GM12873 (cell line): ENCODE measurements at regions not wholly inside any gene's neighbourhood (a gene's known extent, or its start where the extent isn't known, plus 50 kb on each side); places are given as distances from the start of the nearest gene placed in this dataset.

Experiments used
- TF ChIP-seq, protein P1 (sequence below): IDR thresholded peaks from 2 replicates; pipeline ENCODE4 v1.5.1; 2012; ENCODE audit warnings: low read depth, mild to moderate bottlenecking, moderate library complexity, low read length, control low read depth; ENCODE audit not compliant: insufficient read depth; ENCODE audit errors: missing control alignments

DNA sequence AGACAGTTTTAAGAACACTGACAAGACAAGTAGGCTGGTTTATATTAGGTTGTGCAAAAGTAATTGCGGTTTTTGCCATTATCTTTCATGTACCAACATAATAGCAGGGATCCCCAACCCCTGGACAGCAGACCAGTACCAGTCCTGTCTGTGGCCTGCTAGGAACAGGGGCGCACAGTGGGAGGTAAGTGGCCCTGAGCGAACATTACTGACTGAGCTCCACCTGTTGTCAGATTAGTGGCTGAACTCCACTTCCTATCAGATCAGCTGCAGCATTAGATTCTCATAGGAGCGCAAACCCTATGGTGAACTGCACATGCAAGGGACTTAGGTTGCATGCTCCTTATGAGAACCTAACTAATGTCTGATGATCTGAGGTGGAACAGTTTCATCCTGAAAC is 921.9 kb downstream of the CCDC85A start:
- TF ChIP-seq, protein P1, sequence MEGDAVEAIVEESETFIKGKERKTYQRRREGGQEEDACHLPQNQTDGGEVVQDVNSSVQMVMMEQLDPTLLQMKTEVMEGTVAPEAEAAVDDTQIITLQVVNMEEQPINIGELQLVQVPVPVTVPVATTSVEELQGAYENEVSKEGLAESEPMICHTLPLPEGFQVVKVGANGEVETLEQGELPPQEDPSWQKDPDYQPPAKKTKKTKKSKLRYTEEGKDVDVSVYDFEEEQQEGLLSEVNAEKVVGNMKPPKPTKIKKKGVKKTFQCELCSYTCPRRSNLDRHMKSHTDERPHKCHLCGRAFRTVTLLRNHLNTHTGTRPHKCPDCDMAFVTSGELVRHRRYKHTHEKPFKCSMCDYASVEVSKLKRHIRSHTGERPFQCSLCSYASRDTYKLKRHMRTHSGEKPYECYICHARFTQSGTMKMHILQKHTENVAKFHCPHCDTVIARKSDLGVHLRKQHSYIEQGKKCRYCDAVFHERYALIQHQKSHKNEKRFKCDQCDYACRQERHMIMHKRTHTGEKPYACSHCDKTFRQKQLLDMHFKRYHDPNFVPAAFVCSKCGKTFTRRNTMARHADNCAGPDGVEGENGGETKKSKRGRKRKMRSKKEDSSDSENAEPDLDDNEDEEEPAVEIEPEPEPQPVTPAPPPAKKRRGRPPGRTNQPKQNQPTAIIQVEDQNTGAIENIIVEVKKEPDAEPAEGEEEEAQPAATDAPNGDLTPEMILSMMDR: no peak

GRCh38 chr2:57107353-57107752 is 923.6 kb downstream of the CCDC85A start:
- TF ChIP-seq, protein P1: no peak

GRCh38 chr2:57111531-57111930 is 927.7 kb downstream of the CCDC85A start:
- TF ChIP-seq, protein P1: no peak

DNA sequence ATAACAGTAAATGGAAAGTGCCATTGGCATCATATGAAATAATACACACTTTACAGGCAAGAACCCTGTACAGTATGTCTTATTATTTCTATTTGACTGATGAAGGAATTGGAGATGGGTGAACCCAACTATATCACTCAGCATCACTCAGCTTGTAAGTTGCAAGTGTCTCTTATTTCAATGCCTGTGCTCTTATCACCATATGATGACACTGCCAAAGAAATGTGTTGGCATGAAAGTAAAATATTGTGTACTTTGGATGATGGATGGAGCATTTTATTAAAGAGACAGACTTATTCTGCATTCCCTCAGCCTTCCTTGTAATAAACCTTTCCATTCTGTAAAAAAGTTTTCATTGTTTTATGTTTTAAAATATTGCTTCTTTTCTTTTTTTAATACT is 927.5 kb upstream of the VRK2 start:
- TF ChIP-seq, protein P1: no peak

DNA sequence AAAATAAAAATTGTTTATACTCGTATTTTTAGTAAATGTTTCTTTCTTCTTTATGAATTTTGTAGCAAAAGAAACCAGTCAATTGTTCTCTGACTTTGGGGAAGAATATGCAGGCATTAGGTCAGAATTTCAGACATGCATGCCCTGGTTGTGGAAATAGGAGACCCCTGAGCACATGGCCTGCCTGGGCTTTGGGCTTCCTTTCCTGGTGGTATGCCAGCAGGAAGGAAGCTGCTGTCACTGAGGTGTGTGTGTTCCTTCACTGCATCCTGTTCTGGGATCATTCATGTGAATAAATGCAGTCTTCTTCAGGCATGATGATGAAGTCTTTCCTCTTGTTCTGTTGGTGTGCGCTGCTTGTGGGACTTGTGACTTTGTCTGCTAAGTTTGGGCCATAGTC is 920.2 kb upstream of the VRK2 start:
- TF ChIP-seq, protein P1: no peak

- TF ChIP-seq, protein P1: no peak
Observed at GRCh38 chr2:57139179-57139578, 907.4 kb upstream of the VRK2 start.

DNA sequence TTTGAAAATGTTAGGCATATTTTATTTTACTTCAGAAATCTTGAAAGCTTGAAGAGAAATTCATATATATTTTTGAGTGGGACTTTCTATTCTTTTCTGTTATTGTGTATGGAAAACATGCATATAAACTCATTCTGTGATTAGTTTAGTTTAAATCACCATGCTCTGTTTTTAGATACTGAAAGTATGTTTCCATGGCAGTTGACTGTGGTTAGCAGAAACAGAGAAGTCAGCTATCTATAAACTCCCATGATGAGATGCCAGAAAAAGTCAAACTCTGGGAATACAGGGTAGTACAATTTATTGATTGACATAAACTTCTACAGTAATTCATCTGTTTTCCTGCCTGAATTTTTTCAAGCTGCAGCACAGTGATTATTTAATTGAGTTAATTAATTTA is 905.3 kb upstream of the VRK2 start:
- TF ChIP-seq, protein P1: no peak
